ENCODE measurements at regions not wholly inside any gene's neighbourhood (a gene's known extent, or its start where the extent isn't known, plus 50 kb on each side); places are given as distances from the start of the nearest gene placed in this dataset.

DNA sequence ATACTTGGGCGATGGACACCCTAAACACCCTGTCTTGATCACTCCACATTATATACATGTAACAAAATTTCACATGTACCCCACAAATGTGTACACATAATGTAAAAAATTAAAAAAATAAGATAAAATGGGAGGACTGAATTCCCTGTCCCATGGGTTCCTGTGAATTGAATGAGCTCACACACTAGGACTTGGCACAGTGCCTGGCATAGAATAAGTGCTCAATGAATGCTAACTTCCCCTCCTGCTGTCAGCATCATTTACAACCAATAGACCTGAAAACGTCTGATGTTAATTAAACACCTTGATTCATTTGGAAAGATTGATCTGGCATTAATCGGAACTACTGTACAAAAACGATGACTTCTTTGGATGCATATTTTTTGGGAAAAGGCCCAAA, 117.3 kb upstream of the ZNF438 start (continued):
- TF ChIP-seq, protein P1, sequence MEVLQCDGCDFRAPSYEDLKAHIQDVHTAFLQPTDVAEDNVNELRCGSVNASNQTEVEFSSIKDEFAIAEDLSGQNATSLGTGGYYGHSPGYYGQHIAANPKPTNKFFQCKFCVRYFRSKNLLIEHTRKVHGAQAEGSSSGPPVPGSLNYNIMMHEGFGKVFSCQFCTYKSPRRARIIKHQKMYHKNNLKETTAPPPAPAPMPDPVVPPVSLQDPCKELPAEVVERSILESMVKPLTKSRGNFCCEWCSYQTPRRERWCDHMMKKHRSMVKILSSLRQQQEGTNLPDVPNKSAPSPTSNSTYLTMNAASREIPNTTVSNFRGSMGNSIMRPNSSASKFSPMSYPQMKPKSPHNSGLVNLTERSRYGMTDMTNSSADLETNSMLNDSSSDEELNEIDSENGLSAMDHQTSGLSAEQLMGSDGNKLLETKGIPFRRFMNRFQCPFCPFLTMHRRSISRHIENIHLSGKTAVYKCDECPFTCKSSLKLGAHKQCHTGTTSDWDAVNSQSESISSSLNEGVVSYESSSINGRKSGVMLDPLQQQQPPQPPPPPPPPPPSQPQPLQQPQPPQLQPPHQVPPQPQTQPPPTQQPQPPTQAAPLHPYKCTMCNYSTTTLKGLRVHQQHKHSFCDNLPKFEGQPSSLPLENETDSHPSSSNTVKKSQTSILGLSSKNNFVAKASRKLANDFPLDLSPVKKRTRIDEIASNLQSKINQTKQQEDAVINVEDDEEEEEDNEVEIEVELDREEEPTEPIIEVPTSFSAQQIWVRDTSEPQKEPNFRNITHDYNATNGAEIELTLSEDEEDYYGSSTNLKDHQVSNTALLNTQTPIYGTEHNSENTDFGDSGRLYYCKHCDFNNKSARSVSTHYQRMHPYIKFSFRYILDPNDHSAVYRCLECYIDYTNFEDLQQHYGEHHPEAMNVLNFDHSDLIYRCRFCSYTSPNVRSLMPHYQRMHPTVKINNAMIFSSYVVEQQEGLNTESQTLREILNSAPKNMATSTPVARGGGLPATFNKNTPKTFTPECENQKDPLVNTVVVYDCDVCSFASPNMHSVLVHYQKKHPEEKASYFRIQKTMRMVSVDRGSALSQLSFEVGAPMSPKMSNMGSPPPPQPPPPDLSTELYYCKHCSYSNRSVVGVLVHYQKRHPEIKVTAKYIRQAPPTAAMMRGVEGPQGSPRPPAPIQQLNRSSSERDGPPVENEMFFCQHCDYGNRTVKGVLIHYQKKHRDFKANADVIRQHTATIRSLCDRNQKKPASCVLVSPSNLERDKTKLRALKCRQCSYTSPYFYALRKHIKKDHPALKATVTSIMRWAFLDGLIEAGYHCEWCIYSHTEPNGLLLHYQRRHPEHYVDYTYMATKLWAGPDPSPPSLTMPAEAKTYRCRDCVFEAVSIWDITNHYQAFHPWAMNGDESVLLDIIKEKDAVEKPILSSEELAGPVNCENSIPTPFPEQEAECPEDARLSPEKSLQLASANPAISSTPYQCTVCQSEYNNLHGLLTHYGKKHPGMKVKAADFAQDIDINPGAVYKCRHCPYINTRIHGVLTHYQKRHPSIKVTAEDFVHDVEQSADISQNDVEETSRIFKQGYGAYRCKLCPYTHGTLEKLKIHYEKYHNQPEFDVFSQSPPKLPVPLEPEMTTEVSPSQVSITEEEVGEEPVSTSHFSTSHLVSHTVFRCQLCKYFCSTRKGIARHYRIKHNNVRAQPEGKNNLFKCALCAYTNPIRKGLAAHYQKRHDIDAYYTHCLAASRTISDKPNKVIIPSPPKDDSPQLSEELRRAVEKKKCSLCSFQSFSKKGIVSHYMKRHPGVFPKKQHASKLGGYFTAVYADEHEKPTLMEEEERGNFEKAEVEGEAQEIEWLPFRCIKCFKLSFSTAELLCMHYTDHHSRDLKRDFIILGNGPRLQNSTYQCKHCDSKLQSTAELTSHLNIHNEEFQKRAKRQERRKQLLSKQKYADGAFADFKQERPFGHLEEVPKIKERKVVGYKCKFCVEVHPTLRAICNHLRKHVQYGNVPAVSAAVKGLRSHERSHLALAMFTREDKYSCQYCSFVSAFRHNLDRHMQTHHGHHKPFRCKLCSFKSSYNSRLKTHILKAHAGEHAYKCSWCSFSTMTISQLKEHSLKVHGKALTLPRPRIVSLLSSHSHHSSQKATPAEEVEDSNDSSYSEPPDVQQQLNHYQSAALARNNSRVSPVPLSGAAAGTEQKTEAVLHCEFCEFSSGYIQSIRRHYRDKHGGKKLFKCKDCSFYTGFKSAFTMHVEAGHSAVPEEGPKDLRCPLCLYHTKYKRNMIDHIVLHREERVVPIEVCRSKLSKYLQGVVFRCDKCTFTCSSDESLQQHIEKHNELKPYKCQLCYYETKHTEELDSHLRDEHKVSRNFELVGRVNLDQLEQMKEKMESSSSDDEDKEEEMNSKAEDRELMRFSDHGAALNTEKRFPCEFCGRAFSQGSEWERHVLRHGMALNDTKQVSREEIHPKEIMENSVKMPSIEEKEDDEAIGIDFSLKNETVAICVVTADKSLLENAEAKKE (CRISPR knock-in tag; IDR thresholded peaks at IDR 0.05): no peak
- TF ChIP-seq, protein P2, sequence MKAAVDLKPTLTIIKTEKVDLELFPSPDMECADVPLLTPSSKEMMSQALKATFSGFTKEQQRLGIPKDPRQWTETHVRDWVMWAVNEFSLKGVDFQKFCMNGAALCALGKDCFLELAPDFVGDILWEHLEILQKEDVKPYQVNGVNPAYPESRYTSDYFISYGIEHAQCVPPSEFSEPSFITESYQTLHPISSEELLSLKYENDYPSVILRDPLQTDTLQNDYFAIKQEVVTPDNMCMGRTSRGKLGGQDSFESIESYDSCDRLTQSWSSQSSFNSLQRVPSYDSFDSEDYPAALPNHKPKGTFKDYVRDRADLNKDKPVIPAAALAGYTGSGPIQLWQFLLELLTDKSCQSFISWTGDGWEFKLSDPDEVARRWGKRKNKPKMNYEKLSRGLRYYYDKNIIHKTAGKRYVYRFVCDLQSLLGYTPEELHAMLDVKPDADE (IDR thresholded peaks at IDR 0.05): no peak
- TF ChIP-seq EZH2 (IDR thresholded peaks at IDR 0.05; ENCODE audit: low read depth, unreplicated experiment) (no peak), ZNF331 (CRISPR knock-in tag; IDR thresholded peaks at IDR 0.05; ENCODE audit: low read depth) (no peak)
- TF ChIP-seq, protein P3, sequence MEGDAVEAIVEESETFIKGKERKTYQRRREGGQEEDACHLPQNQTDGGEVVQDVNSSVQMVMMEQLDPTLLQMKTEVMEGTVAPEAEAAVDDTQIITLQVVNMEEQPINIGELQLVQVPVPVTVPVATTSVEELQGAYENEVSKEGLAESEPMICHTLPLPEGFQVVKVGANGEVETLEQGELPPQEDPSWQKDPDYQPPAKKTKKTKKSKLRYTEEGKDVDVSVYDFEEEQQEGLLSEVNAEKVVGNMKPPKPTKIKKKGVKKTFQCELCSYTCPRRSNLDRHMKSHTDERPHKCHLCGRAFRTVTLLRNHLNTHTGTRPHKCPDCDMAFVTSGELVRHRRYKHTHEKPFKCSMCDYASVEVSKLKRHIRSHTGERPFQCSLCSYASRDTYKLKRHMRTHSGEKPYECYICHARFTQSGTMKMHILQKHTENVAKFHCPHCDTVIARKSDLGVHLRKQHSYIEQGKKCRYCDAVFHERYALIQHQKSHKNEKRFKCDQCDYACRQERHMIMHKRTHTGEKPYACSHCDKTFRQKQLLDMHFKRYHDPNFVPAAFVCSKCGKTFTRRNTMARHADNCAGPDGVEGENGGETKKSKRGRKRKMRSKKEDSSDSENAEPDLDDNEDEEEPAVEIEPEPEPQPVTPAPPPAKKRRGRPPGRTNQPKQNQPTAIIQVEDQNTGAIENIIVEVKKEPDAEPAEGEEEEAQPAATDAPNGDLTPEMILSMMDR (conservative IDR thresholded peaks at IDR 0.05; ENCODE audit: low read depth in 2 of 2): no peak

DNA sequence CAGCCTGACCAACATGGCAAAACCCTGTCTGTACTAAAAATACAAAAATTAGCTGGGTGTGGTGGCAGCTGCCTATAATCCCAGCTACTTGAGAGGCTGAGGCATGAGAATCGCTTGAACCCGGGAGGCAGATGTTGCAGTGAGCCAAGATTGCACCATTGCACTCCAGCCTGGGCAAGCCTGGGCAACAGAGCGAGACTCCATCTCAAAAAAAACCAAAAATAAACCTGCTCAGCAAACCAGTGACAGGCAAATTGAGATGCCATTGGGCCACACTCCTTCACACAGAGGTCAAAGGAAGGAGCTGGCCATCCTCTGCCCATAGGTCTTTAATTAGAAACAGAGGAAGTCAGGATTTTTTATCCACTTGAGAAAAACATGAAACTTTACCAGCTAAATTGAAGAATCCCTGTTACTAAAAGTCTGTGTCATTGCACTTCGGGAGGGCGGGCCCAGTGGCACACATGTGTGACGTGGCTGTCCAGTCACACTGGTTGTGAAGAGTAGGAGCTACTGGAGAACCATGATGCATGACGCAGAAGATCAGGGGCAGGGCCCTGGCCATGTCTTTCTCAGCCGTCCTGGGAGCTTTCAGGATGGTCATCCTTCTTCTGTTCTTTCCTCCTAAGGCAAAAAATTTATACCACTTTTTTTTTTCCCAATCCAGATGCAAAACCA, 118.3 kb upstream of the ZNF438 start:
- no peak overlapping the region for H3K4me3 Mint-ChIP-seq
- Histone ChIP-seq H3K4me2 (no peak overlapping the region), H3K36me3 (ENCODE audit: insufficient read depth) (no peaks in the 10 kb centered on the region), H2AFZ (no peak overlapping the region), H3K9me2 (ENCODE audit: insufficient read depth) (0 out of 2 replicates have a peak, but pooled peaks cover 6% of the 10 kb centered on the region), H3F3A (replicated peaks; ENCODE audit: low read depth) (no peaks in the 10 kb centered on the region), H3K27ac (ENCODE audit: low read depth) (no peak overlapping the region), H3K27me3 (ENCODE audit: insufficient read depth) (no peaks in the 10 kb centered on the region), H3K79me2 (replicated peaks; ENCODE audit: insufficient read depth) (no peaks in the 10 kb centered on the region), H4K20me1 (replicated peaks; ENCODE audit: insufficient read depth) (no peaks in the 10 kb centered on the region), H3K4me1 (ENCODE audit: insufficient read depth) (no peaks in the 10 kb centered on the region), H3K4me3 (no peak overlapping the region)
- no peaks in the 10 kb centered on the region for H3K36me3 Mint-ChIP-seq (ENCODE audit: low read depth)
- no peak overlapping the region for H3K27ac Mint-ChIP-seq
- peaks cover 2% of the 10 kb centered on the region; the same call in 2 of the 3 replicates for H3K9me3 Mint-ChIP-seq
- H3K27me3 Mint-ChIP-seq (ENCODE audit: insufficient read depth, low read depth, poor library complexity): peaks cover 2% of the 10 kb centered on the region
- DNase-seq (ENCODE audit: low spot score) (no peak), ATAC-seq (no peak)
- peaks cover 13% of the 10 kb centered on the region for H3K4me1 Mint-ChIP-seq
- TF ChIP-seq CREB1 (CRISPR knock-in tag; IDR thresholded peaks at IDR 0.05; ENCODE audit: low read depth): no peak
- TF ChIP-seq NANOG (IDR thresholded peaks at IDR 0.05; ENCODE audit: borderline replicate concordance): no peak
- TF ChIP-seq ZNF114 (CRISPR knock-in tag; IDR thresholded peaks at IDR 0.05): no peak
- TF ChIP-seq EZH2 (IDR thresholded peaks at IDR 0.05; ENCODE audit: low read depth, unreplicated experiment): no peak
- TF ChIP-seq, protein P4, sequence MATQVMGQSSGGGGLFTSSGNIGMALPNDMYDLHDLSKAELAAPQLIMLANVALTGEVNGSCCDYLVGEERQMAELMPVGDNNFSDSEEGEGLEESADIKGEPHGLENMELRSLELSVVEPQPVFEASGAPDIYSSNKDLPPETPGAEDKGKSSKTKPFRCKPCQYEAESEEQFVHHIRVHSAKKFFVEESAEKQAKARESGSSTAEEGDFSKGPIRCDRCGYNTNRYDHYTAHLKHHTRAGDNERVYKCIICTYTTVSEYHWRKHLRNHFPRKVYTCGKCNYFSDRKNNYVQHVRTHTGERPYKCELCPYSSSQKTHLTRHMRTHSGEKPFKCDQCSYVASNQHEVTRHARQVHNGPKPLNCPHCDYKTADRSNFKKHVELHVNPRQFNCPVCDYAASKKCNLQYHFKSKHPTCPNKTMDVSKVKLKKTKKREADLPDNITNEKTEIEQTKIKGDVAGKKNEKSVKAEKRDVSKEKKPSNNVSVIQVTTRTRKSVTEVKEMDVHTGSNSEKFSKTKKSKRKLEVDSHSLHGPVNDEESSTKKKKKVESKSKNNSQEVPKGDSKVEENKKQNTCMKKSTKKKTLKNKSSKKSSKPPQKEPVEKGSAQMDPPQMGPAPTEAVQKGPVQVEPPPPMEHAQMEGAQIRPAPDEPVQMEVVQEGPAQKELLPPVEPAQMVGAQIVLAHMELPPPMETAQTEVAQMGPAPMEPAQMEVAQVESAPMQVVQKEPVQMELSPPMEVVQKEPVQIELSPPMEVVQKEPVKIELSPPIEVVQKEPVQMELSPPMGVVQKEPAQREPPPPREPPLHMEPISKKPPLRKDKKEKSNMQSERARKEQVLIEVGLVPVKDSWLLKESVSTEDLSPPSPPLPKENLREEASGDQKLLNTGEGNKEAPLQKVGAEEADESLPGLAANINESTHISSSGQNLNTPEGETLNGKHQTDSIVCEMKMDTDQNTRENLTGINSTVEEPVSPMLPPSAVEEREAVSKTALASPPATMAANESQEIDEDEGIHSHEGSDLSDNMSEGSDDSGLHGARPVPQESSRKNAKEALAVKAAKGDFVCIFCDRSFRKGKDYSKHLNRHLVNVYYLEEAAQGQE (IDR thresholded peaks at IDR 0.05; ENCODE audit: unreplicated experiment): no peak
- TF ChIP-seq STAT1 (IDR thresholded peaks at IDR 0.05; ENCODE audit: unreplicated experiment): no peak
